ENCODE measurements at regions not wholly inside any gene's neighbourhood (a gene's known extent, or its start where the extent isn't known, plus 50 kb on each side); places are given as distances from the start of the nearest gene placed in this dataset.
A peak's percentile ranks its signal among the peaks of the same experiment; 100 is the strongest.

DNA sequence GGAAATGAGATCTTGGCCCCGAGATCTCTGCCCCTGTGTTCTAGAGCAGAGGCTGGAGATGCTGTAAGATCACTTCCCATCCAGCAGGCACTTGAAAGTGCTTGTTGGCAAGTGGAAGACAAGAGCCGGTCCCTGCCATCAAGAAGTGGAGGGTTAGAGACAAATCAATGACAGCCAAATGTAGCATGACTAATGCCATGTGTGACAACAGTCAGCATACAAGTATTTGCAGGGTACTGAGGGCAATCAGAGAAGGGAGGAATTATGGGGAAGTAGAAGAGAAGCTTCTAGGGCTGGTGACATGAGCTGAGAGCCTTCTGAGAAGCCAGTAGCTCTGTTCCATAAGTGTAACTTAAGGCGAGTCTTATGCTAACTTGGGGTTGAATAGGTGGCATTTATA, 58.6 kb downstream of the TMEM17 start:
- DNase-seq, result no peak

DNA sequence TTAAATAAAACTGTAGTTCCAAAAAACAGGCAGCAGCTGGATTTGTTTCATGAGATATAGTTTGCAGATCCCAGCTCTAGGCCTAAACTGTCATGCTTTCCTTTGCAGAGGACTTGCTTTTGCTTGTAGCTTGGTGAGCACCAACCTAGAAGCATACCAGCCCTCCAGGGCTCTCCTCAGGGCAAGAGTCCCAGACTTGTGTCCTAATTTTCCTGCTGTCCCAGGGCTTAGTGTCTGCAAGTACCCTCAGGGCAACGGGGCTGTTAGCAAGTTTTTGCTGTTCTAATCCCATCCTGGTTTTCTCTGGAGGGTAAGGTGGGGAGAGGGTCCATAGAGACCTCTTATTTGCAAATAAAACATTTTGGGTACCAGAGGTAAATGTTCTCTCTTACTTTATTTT, 59.5 kb downstream of the TMEM17 start:
- DNase-seq, result no peak

DNA sequence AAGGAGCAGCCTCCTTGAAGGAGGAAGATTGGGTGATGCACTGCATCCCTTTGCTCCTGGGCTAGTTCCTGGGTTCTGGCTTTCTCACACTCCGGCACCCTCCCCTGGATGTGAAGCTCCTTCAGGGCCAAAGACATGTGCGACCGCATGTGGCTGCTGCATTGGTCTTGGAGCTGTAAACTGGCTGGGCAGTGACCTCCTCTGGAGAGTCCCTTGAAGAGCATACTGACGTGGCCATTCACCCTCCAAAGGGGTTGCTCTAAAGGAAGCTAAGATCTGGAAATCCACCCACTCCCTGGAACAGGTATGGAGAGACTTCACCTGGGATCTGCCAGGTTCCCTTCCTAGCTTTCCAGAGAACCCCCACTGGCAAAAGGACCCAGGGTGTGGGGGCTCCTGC, 62.1 kb downstream of the TMEM17 start:
- DNase-seq, result no peak

DNA sequence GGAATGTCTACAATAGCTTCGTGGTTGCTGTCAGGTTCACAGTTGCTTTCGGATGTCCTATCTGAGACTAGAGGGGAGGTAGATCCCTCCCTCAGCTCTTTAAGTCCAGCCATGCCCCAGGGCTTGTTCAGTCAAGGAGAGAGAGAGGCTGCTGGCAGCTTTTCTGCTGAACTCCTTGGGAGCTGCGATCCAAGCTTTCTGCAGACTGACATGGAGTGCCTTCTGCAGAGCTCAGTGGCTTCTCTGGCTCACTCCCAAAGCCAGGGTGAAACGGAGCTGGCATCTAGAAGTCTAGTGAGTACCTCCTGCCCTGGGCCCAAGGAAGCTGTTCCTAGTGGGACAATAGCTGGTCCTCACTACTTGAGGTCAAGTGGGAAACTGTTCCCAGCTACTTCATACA, 62.5 kb downstream of the TMEM17 start:
- DNase-seq, result no peak

DNA sequence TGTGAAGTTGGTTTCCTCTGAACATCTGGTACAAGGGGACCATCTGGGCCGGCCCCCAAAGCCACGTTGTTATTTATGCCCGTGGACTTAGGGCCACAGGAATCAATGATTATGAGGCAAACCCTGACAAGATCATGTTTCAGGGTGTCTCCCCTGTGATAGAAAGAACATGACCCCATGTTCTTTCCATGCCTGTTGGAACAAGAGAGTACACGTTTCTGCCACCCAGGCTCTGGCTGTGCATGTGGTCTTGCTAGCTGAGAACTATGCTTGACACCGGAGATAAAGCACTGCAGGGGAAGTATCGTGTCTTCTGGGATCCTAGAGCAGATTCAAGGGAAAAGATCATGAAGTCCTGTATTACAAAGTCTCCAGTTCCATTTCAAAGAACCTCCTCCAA, 64.2 kb downstream of the TMEM17 start:
- DNase-seq, result no peak

DNA sequence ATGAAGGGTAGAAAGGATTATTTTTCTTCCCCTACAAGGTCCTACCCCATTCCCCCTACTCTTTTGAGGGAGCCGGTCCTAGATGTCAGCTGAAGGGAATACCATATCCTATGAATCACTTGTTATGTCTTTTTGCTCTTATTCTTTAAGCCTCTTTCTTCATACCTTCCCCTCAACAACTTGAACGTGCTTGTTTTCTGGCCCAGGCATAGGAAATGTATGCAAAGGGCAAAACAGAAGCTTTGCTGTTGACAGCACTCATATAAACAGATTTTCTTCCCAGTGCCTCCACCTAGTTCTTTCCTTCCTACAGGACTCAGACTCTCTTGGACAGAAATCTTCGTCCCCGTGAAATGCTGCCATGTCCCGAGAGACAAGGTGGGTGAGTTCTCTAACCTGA, 64.6 kb downstream of the TMEM17 start:
- DNase-seq, result no peak

DNA sequence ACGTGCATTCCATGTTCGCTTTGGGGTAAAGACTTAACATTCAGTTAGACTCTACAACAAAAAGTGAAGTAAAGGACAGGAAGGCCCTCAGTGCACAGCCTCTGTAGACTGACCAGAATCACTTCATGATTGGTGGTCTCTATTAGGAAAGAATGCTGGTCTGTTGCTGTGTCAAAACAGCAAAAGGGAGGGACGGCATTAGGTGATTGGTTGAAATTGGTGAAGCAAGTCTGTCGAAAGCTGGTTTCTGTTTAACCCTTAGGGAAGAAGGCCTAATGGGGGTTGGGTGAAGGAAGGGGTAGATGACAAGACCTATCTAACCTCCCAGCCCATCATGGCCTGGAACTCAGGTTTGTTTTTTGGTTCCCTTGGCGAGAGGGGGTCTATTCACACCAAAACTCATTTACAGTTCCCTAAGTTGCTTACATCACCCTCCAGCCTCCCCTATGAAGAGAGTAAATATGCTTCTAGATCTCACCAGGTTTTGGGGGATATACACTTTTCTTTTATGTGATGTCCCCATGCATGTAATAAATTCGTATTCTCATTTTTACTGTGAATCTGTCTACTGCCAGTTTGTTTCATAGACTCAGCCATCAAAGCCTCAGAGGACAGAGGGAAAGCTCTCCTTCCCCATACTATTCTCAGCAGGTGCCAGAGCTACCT, 65.6 kb downstream of the TMEM17 start:
- DNase-seq, result no peak

DNA sequence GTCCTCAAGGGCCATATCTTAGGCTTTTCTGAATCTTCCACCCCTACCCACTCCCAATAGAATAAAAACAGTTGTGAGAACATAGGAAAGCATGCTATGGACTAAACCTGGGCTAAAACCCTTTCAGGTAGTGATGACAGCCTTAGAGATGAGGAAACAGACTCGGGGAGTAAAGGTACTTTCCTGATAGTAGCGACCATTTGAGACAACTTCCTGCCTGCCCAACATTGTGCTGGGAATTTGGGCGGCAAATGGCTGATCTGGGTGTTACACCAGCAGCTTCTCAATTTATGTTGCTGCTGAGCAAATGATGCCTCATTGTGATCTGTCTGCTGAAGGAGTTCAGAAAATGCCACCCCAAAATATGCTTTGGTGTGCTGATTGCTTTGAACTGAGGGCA, 66.6 kb downstream of the TMEM17 start:
- no peak for DNase-seq

DNA sequence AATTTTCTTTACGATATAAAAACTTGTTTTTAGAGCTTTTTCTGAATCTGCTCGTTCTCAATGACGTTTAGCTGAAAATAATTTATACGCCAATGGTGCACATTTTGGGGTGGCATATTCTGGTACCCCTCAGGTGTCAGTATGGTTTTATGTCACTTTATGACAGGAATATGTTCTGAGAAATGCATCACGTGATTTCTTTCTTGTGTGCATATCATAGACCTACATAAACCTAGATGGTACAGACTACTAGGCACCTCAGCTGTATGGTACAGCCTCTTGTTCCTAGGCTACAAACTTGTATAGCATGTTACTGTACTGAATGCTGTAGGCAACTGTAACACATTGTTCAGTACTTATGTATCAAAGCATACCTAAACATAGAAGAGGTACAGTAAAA, 68.2 kb downstream of the TMEM17 start:
- no peak for DNase-seq

DNA sequence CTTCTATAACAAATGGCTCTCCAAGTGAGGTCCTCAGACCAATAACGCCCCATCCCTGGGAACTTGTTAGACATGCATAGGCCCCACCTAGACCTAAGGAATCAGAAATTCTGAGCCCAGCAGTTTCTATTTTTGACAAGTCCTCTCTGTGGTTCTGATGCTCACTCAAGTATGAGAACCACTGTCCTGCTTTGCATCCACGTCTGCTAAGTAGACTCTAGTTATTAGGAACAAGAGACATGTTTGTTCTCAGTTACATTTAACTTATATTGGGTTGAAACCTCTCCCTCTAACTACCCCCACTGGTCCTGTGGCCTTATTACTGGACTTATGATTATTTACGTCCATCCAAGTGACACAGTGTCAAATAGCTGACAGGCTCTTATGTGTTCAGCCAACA, 70.3 kb downstream of the TMEM17 start:
- DNase-seq, result no peak

DNA sequence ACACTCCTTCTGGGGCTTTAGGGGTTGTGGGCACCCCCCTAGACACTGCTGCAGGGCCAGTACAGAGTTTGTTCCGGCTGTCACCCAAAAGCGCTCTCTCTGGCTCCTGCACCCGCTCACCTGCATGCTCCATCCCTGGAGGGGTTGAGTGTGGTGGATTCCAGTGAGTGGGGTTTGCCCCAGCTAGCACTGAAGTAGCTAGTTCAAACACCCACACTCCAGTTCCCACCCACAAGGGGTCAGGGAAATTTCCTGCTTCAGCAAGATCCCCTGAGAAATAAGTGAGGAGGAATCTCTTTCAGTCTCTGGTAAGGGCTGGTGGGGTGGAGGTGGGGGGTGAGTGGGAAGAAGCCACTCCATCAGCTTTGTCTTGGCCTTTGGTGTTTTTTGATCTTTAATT, 73.6 kb downstream of the TMEM17 start:
- no peak for DNase-seq

DNA sequence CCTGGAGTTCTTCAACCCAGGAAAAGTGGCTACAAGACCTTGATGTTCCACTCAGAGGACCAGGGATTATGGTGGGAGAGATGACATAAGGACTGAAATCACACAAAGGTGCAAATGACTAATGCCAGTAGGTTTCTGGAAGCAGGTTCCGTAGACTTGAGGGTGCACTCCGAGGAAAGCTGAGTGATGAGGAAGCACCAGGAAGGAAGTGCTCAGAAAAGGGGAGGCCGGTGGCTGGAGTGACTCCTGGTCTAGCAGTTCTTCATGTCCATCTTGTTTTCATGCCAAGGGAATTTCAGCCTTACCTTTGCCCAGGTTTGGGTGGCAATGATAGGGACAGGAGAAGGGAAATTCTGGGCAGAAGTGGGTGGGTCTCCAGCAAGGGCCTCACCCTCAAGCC, 74.5 kb downstream of the TMEM17 start:
- DNase-seq, result no peak

DNA sequence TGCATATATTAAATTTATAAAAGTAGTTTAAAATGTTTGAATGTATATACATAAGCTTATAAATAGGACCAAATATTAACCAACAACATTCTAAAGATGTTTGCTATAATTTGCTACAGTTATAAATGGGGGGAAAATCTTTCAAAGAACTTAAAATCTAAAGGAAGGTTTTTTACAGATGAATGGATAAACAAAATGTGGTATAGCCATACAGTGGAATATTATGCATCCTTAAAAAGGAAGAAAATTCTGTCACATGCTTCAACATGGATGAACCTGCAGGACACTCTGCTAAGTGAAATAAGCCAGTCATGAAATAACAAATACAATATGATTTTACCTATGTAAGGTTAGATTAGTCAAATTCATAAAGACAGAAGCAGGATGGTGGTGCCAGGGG, 75.8 kb downstream of the TMEM17 start:
- no peak for DNase-seq

DNA sequence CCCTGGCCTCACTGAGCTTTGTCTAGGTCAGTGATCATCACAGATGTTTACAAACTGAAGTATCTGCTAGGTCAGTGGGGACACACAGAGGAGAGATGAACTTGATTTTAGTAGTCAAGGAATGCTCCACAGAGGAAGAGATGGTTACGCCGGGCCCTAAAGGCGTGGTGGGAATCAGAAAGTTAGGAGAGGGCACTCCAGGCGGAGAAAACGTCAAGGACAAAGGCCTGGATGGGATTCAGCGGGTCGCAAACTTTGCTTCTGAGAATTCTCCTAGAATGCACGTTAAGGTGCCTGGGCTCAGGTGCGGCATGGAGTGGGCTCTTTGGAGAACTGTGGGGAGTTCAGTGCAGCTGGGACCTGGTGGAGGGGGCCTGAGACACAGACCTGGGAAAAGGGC, 78.8 kb downstream of the TMEM17 start:
- no peak for DNase-seq

DNA sequence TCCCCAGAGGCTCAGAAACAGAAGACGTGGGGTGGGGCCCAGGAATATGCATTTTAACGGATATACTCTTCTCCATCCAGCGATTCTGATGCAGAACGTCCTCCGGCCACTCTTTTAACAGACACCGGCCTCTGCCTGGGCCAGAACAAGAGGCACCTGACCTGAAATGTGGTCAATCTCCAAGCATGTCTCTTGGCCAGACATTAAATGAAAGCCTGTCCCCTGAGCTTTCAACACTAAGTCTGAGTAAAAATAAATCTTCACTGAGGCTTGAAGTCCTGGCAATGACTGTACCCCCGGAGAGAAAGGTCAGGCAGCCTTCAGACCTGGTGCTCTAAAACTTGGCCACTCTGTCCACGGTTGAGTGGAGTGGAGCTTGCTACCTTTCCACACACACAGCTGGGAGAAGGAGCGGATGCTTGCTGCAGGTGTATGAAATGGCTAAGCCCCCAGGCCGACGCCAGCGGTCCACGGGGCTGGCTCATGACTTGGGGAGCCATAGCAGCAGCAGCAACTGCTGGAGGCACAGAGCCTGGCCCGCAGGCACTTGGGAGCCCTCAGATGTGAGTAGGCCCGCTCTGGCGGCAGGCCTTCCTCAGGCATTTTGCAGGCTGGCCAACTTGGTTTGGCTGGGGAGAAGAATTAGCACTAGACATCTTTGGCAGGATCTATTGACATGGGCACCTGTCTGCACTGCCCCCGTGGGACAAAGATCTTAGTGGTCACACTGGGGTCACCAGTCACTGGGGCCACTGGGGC, 79.7 kb downstream of the TMEM17 start:
- no peak for DNase-seq

DNA sequence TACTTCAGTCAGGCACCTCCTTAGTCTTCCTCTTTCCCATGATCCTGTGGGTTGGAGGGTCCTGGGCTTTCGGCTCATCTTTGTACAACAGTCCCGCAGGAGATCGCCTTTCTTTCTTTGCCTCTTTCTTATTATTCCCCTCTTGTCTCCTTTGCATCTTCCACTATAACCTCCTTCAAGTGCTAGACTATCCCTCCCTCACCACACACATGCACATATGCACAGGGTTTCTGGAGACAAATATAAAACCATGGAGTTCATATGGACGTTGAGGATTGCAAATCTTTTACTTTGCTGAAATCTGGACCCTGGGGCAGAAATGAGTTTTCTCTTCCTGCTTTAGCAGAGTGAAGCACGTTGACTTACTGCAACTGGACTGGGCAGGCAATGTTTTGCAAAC, 80.3 kb downstream of the TMEM17 start:
- DNase-seq, result no peak

DNA sequence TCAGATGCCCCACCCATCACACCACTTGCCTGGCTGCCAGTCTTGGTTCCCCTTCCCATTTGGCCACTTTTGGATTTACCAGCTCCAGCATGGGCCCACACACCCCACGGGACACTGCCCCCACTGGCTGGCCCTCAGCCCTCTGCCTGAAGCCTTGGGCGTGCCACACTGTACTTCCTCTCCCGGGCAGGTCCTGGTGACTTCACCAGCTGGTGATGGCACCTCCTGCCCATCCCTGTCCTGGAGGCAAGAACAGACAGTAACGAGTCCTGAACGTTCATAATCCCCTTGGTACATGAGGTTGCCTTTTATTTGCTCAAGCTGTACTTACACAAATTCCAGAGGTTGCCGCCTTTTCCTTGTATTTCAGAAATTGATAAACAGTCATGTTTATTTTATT, 81.1 kb downstream of the TMEM17 start:
- DNase-seq, result peak in 1 of 2 donors; percentile 50

DNA sequence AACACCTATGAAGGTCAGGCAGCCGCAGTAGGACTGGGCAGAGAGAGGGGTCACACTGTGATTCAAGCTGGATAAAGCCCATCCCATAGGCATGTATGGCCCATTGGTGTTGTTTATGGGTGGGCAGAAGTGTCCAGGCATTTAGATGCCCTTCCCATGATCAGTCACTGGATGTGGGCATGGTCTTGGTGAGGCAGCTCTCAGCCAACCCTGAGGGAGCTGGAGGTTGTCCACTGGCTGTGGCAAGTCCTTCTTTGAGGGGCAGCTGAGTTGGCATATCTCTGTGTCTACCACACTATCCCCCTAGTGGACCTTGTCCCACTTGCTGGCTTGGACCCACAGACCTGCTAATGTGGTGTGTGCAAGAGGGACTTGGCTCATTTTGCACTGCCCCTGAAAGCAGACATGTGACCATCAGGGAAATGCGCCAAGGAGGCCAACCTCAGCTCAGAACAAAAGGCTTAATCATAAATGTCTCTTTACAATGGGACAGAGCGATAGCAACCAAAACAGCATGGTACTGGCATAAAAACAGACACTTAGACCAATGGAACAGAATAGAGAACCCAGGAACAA, 82.0 kb downstream of the TMEM17 start:
- no peak for DNase-seq

DNA sequence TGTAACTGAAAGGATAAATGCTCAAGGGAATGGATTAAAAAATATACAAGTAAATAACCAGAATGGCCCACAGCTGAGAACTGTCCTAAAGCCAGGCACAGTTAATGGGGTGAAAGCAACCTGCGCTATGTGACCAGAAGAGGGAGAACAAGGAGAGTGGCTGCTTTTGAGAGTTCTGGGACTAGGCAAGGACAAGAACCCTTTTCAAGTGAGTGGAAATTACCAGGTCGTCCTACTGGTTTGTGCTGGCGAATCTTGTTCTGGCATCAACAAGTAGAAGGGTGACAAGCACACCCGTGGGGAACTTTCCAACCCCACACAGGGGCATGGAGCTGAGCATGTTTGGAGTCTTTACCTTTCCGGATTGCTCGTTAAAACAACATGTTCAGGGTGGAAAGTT, 82.8 kb downstream of the TMEM17 start:
- no peak for DNase-seq

DNA sequence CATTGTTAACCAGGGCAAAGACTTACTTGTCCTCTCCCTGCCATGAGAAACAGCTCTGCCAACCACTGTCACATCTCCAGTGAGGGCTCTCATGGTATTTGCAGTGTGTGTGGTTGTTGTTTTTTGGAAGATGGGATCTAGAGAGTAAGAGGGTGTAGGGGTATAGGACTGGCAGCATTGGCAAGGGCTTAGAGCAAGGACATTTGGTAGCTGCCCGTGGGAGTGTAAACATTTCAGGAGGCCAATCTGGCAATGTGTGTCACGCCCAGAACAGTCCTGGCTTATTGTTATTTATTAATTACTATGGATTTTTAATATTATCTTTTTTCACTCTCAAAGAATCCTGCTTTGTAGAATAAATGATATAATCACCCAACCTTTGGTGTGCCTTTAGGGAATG, 90.5 kb downstream of the TMEM17 start:
- DNase-seq, result no peak

DNA sequence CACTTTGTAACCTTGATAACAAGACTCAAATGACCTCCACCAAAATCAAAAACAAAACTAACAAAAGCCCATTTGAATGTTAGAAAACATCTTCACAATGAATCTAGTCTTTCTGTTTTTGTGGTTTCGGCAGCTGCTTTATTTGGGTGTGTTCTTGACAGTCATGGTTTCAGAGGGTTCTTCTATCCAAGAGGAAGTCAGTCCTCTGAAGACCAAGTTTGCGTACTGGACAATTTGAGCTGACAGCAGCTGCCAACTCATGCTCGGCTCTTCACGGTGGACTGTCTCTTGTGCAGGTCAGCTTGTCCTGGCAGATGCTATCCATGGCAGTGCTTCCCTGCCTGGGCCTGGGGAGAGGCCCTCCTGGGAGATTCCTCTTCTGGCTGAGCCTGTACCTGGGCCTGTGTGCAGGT, 91.0 kb downstream of the TMEM17 start:
- peak; percentile 36 to 38 for DNase-seq

DNA sequence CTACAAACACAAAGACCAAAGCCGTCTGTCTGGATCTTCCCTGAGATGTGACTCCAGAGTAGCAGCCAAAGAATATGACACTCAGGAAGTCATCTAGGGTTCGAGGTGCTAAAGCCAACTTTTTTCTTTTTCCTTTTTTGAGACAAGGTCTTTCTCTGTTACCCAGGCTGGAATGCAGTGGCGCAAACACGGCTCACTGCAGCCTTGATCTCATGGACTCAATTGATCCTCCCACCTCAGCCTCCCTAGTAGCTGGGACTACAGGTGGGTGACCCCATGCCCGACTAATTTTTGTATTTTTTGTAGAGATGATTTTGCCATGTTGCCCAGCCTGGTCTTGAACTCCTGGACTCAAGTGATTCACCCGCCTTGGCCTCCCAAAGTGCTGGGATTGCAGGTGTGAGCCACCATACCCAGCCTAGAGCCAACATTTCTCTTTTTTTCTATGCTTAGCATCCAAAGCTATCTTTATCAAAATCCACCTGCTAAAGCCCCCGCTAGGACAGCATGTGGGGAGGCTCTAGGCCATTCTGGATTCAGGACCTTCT, 92.8 kb downstream of the TMEM17 start:
- no peak for DNase-seq

DNA sequence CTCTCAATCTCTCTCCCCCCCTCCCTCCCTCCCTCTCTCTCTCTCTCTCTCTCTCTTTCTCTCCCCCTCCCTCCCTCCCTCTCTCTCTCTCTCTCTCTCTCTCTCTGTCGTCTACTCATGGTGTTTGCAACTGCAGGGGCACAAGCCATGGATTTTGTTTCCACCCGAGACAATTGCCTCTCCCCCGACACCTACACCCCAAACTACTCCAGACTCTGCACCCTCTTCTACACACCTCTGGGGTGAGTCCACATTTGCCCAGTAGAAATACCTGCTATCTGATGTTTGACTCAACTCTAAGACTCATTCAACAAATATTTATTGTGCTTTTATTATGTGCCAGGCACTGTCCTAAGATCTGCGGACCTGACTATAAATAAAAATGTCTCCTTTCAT, 93.7 kb downstream of the TMEM17 start:
- no peak for DNase-seq

DNA sequence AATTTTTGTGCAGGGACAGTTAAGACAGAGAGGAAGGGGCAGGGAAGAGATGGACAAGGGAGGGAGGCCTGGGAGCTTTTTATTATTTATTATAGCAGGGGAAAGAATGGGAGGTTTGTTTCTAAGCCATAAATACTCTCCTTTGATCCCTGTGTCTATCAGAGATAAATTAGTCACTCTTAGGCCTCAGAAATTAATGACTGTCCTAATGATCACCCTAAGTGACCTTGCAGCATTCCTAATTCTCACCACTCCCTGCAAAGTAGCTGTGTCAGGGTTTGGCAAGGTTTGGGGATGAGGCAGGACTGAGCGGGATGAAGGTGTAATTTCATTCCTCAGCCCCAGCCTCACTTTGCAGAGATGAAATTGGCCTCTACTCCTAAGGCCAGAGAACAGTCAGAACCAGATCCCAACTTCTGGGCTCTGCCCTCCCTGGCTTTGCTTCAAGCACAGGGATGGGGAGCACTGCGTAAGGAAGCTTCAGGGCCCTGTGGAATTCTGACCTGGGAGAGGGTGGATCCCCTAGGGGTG, 95.0 kb downstream of the TMEM17 start:
- no peak for DNase-seq
